ENCODE measurements at regions not wholly inside any gene's neighbourhood (a gene's known extent, or its start where the extent isn't known, plus 50 kb on each side); places are given as distances from the start of the nearest gene placed in this dataset.

GRCh38 chr7:8939446-8939845 is 506.0 kb downstream of the NXPH1 start:
- TF ChIP-seq POLR2A (IDR thresholded peaks at IDR 0.05) = no peak
- TF ChIP-seq CTCF (IDR thresholded peaks at IDR 0.05) = no peak
- no peak for TF ChIP-seq POLR2AphosphoS5 (IDR thresholded peaks at IDR 0.05)
